CD4-positive, alpha-beta memory T cell (primary cell): ENCODE measurements at regions not wholly inside any gene's neighbourhood (a gene's known extent, or its start where the extent isn't known, plus 50 kb on each side); places are given as distances from the start of the nearest gene placed in this dataset.
"Not testable (repeated sequence)": the region's sequence is repeated elsewhere in the genome, so short reads cannot be mapped to it uniquely, and the experiment has no call there.

Source experiments
- CTCF ChIA-PET: fragments of 350-600 bp; sonication (Branson Sonifier 250); formaldehyde crosslinking; loops from one replicate; lab custom pipeline; 2021; ENCODE audit warnings: inconsistent platforms; ENCODE audit not compliant: partially characterized antibody; lab: Charles Lee
- POLR2A ChIA-PET: fragments of 350-600 bp; sonication (Branson Sonifier 250); formaldehyde crosslinking; loops from one replicate; lab custom pipeline; 2021; ENCODE audit not compliant: partially characterized antibody; lab: Charles Lee
- DNase-seq, 5 donors: peaks; one replicate each; pipeline versions ENCODE4 v3.0.0 to v3.0.0-alpha.2; 2020 to 2022; ENCODE audit warnings: mixed read lengths in 1 of 5
- H3K27ac ChIP-seq: one replicate; pipeline ENCODE4 v1.7.0; 2013; ENCODE audit warnings: low read depth, low read length
- H3K27me3 ChIP-seq: 2 replicates; pipeline ENCODE4 v1.7.0; 2013; ENCODE audit warnings: mild to moderate bottlenecking, low read length, moderate library complexity; ENCODE audit not compliant: insufficient read depth
- H3K36me3 ChIP-seq: 2 replicates; pipeline ENCODE4 v1.7.0; 2013; ENCODE audit warnings: mild to moderate bottlenecking, low read length, moderate library complexity; ENCODE audit not compliant: insufficient read depth
- H3K4me1 ChIP-seq: 2 replicates; pipeline ENCODE4 v1.7.0; 2013; ENCODE audit warnings: mild to moderate bottlenecking, low read length, moderate library complexity; ENCODE audit not compliant: insufficient read depth
- H3K4me3 ChIP-seq, 2 donors: one replicate each; pipeline ENCODE4 v1.7.0; 2013; ENCODE audit warnings: low read length in 2 of 2, mild to moderate bottlenecking in 1 of 2
- H3K9me3 ChIP-seq, 2 donors: one replicate each; pipeline ENCODE4 v1.7.0; 2013; ENCODE audit warnings: low read length in 2 of 2, control low read depth in 1 of 2; ENCODE audit not compliant: control insufficient read depth in 1 of 2
- H3K27ac Mint-ChIP-seq, 7 donors: one replicate each; pipeline ENCODE4 v1.8.0; 2020 to 2021; ENCODE audit warnings: mixed read lengths in 7 of 7, mild to moderate bottlenecking in 6 of 7, inconsistent platforms in 3 of 7, moderate library complexity in 3 of 7
- H3K27me3 Mint-ChIP-seq, 2 donors: one replicate each; pipeline ENCODE4 v1.8.0; 2020 to 2021; ENCODE audit warnings: mixed read lengths in 2 of 2
- H3K36me3 Mint-ChIP-seq, 2 donors: one replicate each; pipeline ENCODE4 v1.8.0; 2020 to 2021; ENCODE audit warnings: mixed read lengths in 2 of 2, inconsistent platforms in 1 of 2, mild to moderate bottlenecking in 1 of 2
- H3K4me1 Mint-ChIP-seq, 4 donors: one replicate each; pipeline ENCODE4 v1.8.0; 2020 to 2021; ENCODE audit warnings: mixed read lengths in 4 of 4, mild to moderate bottlenecking in 1 of 4
- H3K4me3 Mint-ChIP-seq, 8 donors: one replicate each; pipeline ENCODE4 v1.8.0; 2020 to 2021; ENCODE audit warnings: mixed read lengths in 8 of 8, mild to moderate bottlenecking in 7 of 8, moderate library complexity in 6 of 8, inconsistent platforms in 3 of 8
- H3K9me3 Mint-ChIP-seq, 8 donors: one replicate each; pipeline ENCODE4 v1.8.0; 2020 to 2021; ENCODE audit warnings: mixed read lengths in 8 of 8, mild to moderate bottlenecking in 5 of 8, inconsistent platforms in 3 of 8, moderate library complexity in 1 of 8
- intact Hi-C: fragments of 100-400 bp; cut with micrococcal nuclease; formaldehyde crosslinking; loops from one replicate; pipeline ENCODE4 v1.15.1; 2023

DNA sequence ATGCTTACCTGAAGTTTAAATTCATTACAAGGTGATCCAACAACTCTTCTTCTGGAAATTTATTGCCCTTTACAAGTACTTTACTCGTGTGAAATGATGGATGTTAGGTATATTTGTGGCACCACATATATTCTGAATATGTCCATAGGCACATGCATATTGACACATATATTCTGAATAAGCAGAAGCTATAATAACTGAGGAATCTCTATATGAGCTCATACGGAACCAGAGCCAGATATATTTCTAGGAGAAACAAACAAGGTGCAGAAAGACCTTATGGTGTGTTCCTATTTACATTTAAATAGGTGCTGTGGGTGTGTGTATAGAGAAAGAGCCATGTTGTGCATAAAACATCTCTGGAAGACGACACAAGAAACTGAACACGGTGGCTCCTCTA, 456.1 kb upstream of the NPVF start:
- H3K27me3 Mint-ChIP-seq: peaks cover 8 to 13% of the 10 kb centered on the region in 2 donors
- H3K27ac Mint-ChIP-seq: no peak overlapping the region
- peaks cover 0 to 3% (median 0%) of the 10 kb centered on the region in 8 donors for H3K9me3 Mint-ChIP-seq

GRCh38 chr7:25686493-25686892, 458.2 kb upstream of the NPVF start:
- Histone ChIP-seq H3K9me3 (no peaks in the 10 kb centered on the region), H3K4me1 (no peaks in the 10 kb centered on the region), H3K36me3 (no peaks in the 10 kb centered on the region), H3K4me3 (no peak overlapping the region), H3K27me3 (no peaks in the 10 kb centered on the region), H3K27ac (no peak overlapping the region)
- CTCF ChIA-PET: no interaction called here
- H3K27ac Mint-ChIP-seq: no peak overlapping the region
- no peak for DNase-seq
- intact Hi-C loops: no loop called here
- H3K9me3 Mint-ChIP-seq: peaks cover 0 to 3% (median 0%) of the 10 kb centered on the region in 8 donors
- no peaks in the 10 kb centered on the region for H3K4me1 Mint-ChIP-seq
- H3K4me3 Mint-ChIP-seq: no peak overlapping the region
- H3K36me3 Mint-ChIP-seq: no peaks in the 10 kb centered on the region
- H3K27me3 Mint-ChIP-seq: peaks cover 8 to 14% of the 10 kb centered on the region in 2 donors
- POLR2A ChIA-PET: no interaction called here

More for the DNA sequence above, 456.1 kb upstream of the NPVF start:
- Mint-ChIP-seq H3K36me3 (no peaks in the 10 kb centered on the region), H3K4me1 (no peaks in the 10 kb centered on the region), H3K4me3 (no peak overlapping the region)
- CTCF ChIA-PET: no interaction called here
- Histone ChIP-seq H3K27me3 (no peaks in the 10 kb centered on the region), H3K27ac (no peak overlapping the region), H3K9me3 (no peaks in the 10 kb centered on the region), H3K4me3 (no peak overlapping the region), H3K36me3 (no peaks in the 10 kb centered on the region), H3K4me1 (no peaks in the 10 kb centered on the region)
- POLR2A ChIA-PET: no interaction called here
- intact Hi-C loops: no loop called here
- DNase-seq: no peak

- intact Hi-C loops: no loop called here
- Histone ChIP-seq H3K4me1 (no peaks in the 10 kb centered on the region), H3K36me3 (no peaks in the 10 kb centered on the region), H3K9me3 (no peaks in the 10 kb centered on the region), H3K27me3 (no peaks in the 10 kb centered on the region), H3K4me3 (no peak overlapping the region), H3K27ac (no peak overlapping the region)
- H3K4me3 Mint-ChIP-seq: no peak overlapping the region
- H3K36me3 Mint-ChIP-seq: no peaks in the 10 kb centered on the region
- POLR2A ChIA-PET: no interaction called here
- no peaks in the 10 kb centered on the region for H3K4me1 Mint-ChIP-seq
- DNase-seq: no peak
- CTCF ChIA-PET: no interaction called here
- peaks cover 0 to 2% (median 0%) of the 10 kb centered on the region in 8 donors for H3K9me3 Mint-ChIP-seq
- no peak overlapping the region for H3K27ac Mint-ChIP-seq
- H3K27me3 Mint-ChIP-seq: peaks cover 3% of the 10 kb centered on the region in 2 donors
Measured at GRCh38 chr7:25694211-25694610, 457.8 kb upstream of the NFE2L3 start.

- peaks cover 0 to 4% (median 0%) of the 10 kb centered on the region in 8 donors for H3K9me3 Mint-ChIP-seq
- DNase-seq: no peak
- no peaks in the 10 kb centered on the region for H3K4me1 Mint-ChIP-seq
- peaks cover 3% of the 10 kb centered on the region in 2 donors for H3K27me3 Mint-ChIP-seq
- no peak overlapping the region for H3K4me3 ChIP-seq
- POLR2A ChIA-PET: no interaction called here
- H3K27ac ChIP-seq: no peak overlapping the region
- H3K27me3 ChIP-seq: no peaks in the 10 kb centered on the region
- H3K36me3 Mint-ChIP-seq: no peaks in the 10 kb centered on the region
- no peak overlapping the region for H3K27ac Mint-ChIP-seq
- no peaks in the 10 kb centered on the region for H3K9me3 ChIP-seq
- no peaks in the 10 kb centered on the region for H3K36me3 ChIP-seq
- CTCF ChIA-PET: no interaction called here
- no peak overlapping the region for H3K4me3 Mint-ChIP-seq
- intact Hi-C loops: no loop called here
- no peaks in the 10 kb centered on the region for H3K4me1 ChIP-seq
Measured at GRCh38 chr7:25694699-25695098, 457.3 kb upstream of the NFE2L3 start.

- Mint-ChIP-seq H3K4me3 (no peak overlapping the region), H3K9me3 (peaks cover 0 to 4% (median 0%) of the 10 kb centered on the region in 8 donors), H3K27me3 (peaks cover 2 to 3% of the 10 kb centered on the region in 2 donors), H3K4me1 (no peaks in the 10 kb centered on the region), H3K27ac (no peak overlapping the region), H3K36me3 (no peaks in the 10 kb centered on the region)
- H3K27ac ChIP-seq: no peak overlapping the region
- H3K9me3 ChIP-seq: no peaks in the 10 kb centered on the region
- CTCF ChIA-PET: no interaction called here
- no peaks in the 10 kb centered on the region for H3K27me3 ChIP-seq
- H3K36me3 ChIP-seq: no peaks in the 10 kb centered on the region
- no peak for DNase-seq
- intact Hi-C loops: no loop called here
- POLR2A ChIA-PET: no interaction called here
- no peaks in the 10 kb centered on the region for H3K4me1 ChIP-seq
- no peak overlapping the region for H3K4me3 ChIP-seq
Measured at GRCh38 chr7:25696571-25696970, 455.4 kb upstream of the NFE2L3 start.

GRCh38 chr7:25698451-25699113, 453.4 kb upstream of the NFE2L3 start:
- H3K9me3 ChIP-seq: no peaks in the 10 kb centered on the region
- H3K27ac Mint-ChIP-seq: no peak overlapping the region
- no peak overlapping the region for H3K27ac ChIP-seq
- H3K4me1 ChIP-seq: no peaks in the 10 kb centered on the region
- peaks cover 5 to 7% of the 10 kb centered on the region in 2 donors for H3K27me3 Mint-ChIP-seq
- CTCF ChIA-PET: no interaction called here
- DNase-seq: no peak
- intact Hi-C loops: no loop called here
- H3K36me3 Mint-ChIP-seq: no peaks in the 10 kb centered on the region
- H3K27me3 ChIP-seq: no peaks in the 10 kb centered on the region
- no peak overlapping the region for H3K4me3 Mint-ChIP-seq
- no peak overlapping the region for H3K4me3 ChIP-seq
- peaks cover 0 to 6% (median under 1%) of the 10 kb centered on the region in 8 donors for H3K9me3 Mint-ChIP-seq
- H3K4me1 Mint-ChIP-seq: no peaks in the 10 kb centered on the region
- POLR2A ChIA-PET: no interaction called here
- H3K36me3 ChIP-seq: no peaks in the 10 kb centered on the region

- POLR2A ChIA-PET, DNase-seq, intact Hi-C loops: not testable (repeated sequence)
Measured at GRCh38 chr7:25700141-25700540, 451.9 kb upstream of the NFE2L3 start.

More at GRCh38 chr7:25700141-25700540, 451.9 kb upstream of the NFE2L3 start:
- H3K27ac ChIP-seq, H3K27me3 ChIP-seq, H3K9me3 Mint-ChIP-seq, H3K27ac Mint-ChIP-seq, H3K4me1 ChIP-seq, H3K4me1 Mint-ChIP-seq, H3K9me3 ChIP-seq, H3K27me3 Mint-ChIP-seq, H3K36me3 ChIP-seq, H3K4me3 Mint-ChIP-seq, CTCF ChIA-PET, H3K36me3 Mint-ChIP-seq, H3K4me3 ChIP-seq: not testable (repeated sequence)
